PC-9 (cell line): ENCODE measurements at regions not wholly inside any gene's neighbourhood (a gene's known extent, or its start where the extent isn't known, plus 50 kb on each side); places are given as distances from the start of the nearest gene placed in this dataset.
A peak's percentile ranks its signal among the peaks of the same experiment; 100 is the strongest.

Source experiments
- BruUV-seq: library from RNA; stranded (reverse); fragments of 400-500 nt; replicated peaks from 2 replicates; lab custom pipeline; 2021; lab: Mats Ljungman, UMichigan
- CTCF ChIA-PET: fragments of 300-600 bp; sonication (Branson Sonifier 250); formaldehyde crosslinking; loops from one replicate; lab custom pipeline; 2022; ENCODE audit warnings: antibody characterized with exemption; lab: Charles Lee
- POLR2A ChIA-PET: fragments of 300-600 bp; sonication (Branson Sonifier 250); formaldehyde crosslinking; loops from one replicate; lab custom pipeline; 2022; ENCODE audit warnings: antibody characterized with exemption; ENCODE audit not compliant: unreplicated experiment; lab: Charles Lee
- DNase-seq, 2 experiments: peaks; one replicate each; pipeline versions ENCODE4 v3.0.0 to v3.0.0-alpha.2; 2015 to 2022; ENCODE audit warnings: mixed read lengths in 1 of 2
- H2AFZ ChIP-seq: fragments of 200-600 bp; sonication (generic); 2 replicates; pipeline ENCODE4 v1.8.1; 2017; ENCODE audit warnings: antibody characterized with exemption
- H3F3A ChIP-seq: fragments of 200-600 bp; sonication (generic); 2 replicates; pipeline ENCODE4 v1.8.1; 2017; ENCODE audit warnings: antibody characterized with exemption, mild to moderate bottlenecking, low read depth; ENCODE audit not compliant: insufficient read depth
- H3K27ac ChIP-seq: fragments of 200-600 bp; sonication (generic); 2 replicates; pipeline ENCODE4 v1.6.1; 2016; ENCODE audit warnings: mixed run types
- H3K27me3 ChIP-seq: fragments of 200-600 bp; sonication (generic); 2 replicates; pipeline ENCODE4 v1.6.1; 2016; ENCODE audit warnings: low read depth, mixed run types; ENCODE audit not compliant: insufficient read depth
- H3K36me3 ChIP-seq: fragments of 200-600 bp; sonication (generic); 2 replicates; pipeline ENCODE4 v1.6.1; 2016; ENCODE audit warnings: low read depth, mixed run types
- H3K4me1 ChIP-seq: fragments of 200-600 bp; sonication (generic); replicated peaks from 2 replicates; pipeline ENCODE4 v1.6.1; 2016; ENCODE audit warnings: mixed run types; ENCODE audit not compliant: insufficient read depth
- H3K4me2 ChIP-seq: fragments of 200-600 bp; sonication (generic); 2 replicates; pipeline ENCODE4 v1.6.1; 2017; ENCODE audit warnings: mixed run types
- H3K4me3 ChIP-seq: fragments of 200-600 bp; sonication (generic); 2 replicates; pipeline ENCODE4 v1.6.1; 2016; ENCODE audit warnings: mixed run types
- H3K79me2 ChIP-seq: fragments of 200-600 bp; sonication (generic); 2 replicates; pipeline ENCODE4 v1.6.1; 2017; ENCODE audit warnings: low read depth, mixed run types
- H3K9me2 ChIP-seq: fragments of 200-600 bp; sonication (generic); 2 replicates; pipeline ENCODE4 v1.8.1; 2017; ENCODE audit warnings: mild to moderate bottlenecking; ENCODE audit not compliant: insufficient read depth
- H3K9me3 ChIP-seq: fragments of 200-600 bp; sonication (generic); 2 replicates; pipeline ENCODE4 v1.8.1; 2016; ENCODE audit warnings: low read depth; ENCODE audit not compliant: insufficient read depth
- H4K20me1 ChIP-seq: fragments of 200-600 bp; sonication (generic); 2 replicates; pipeline ENCODE4 v1.8.1; 2017; ENCODE audit not compliant: insufficient read depth
- EZH2 ChIP-seq: fragments of 200-600 bp; sonication (generic); IDR thresholded peaks from 2 replicates; pipeline ENCODE4 v1.8.0; 2017; ENCODE audit warnings: antibody characterized with exemption, low read depth
- intact Hi-C: fragments of 100-400 bp; cut with micrococcal nuclease; formaldehyde crosslinking; loops from one replicate; pipeline ENCODE4 v1.10.0; 2022; ENCODE audit not compliant: unreplicated experiment
- TF ChIP-seq, protein P1 (sequence below): fragments of 200-600 bp; sonication (generic); conservative IDR thresholded peaks from 2 replicates; pipeline ENCODE4 v1.6.1; 2017; ENCODE audit warnings: mixed run types, antibody characterized with exemption, mild to moderate bottlenecking, moderate library complexity

GRCh38 chr22:26753125-26753862 is 95.9 kb downstream of the MIAT start:
- Histone ChIP-seq H3K27me3 (no peaks in the 10 kb centered on the region), H3K4me2 (no peak overlapping the region), H3K9me2 (no peaks in the 10 kb centered on the region), H3K27ac (no peak overlapping the region), H2AFZ (no peak overlapping the region), H3K4me3 (no peak overlapping the region), H4K20me1 (no peaks in the 10 kb centered on the region), H3K9me3 (no peaks in the 10 kb centered on the region), H3F3A (no peaks in the 10 kb centered on the region), H3K79me2 (no peaks in the 10 kb centered on the region), H3K4me1 (no peaks in the 10 kb centered on the region), H3K36me3 (no peaks in the 10 kb centered on the region)
- TF ChIP-seq, protein P1, sequence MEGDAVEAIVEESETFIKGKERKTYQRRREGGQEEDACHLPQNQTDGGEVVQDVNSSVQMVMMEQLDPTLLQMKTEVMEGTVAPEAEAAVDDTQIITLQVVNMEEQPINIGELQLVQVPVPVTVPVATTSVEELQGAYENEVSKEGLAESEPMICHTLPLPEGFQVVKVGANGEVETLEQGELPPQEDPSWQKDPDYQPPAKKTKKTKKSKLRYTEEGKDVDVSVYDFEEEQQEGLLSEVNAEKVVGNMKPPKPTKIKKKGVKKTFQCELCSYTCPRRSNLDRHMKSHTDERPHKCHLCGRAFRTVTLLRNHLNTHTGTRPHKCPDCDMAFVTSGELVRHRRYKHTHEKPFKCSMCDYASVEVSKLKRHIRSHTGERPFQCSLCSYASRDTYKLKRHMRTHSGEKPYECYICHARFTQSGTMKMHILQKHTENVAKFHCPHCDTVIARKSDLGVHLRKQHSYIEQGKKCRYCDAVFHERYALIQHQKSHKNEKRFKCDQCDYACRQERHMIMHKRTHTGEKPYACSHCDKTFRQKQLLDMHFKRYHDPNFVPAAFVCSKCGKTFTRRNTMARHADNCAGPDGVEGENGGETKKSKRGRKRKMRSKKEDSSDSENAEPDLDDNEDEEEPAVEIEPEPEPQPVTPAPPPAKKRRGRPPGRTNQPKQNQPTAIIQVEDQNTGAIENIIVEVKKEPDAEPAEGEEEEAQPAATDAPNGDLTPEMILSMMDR, result no peak
- TF ChIP-seq EZH2, result no peak
- intact Hi-C loops, result no loop called here
- CTCF ChIA-PET, result no interaction called here
- BruUV-seq, result no TSS peak
- no peak for DNase-seq
- POLR2A ChIA-PET, result no interaction called here

- intact Hi-C loops, result loop anchor here (2.0 to 5.0 kb wide), 3 partner anchors 572 to 1252 kb away; partner anchors contain the start of gene MN1
- no peaks in the 10 kb centered on the region for H4K20me1 ChIP-seq
- peak in 1 of 2 experiments; percentile 13 for DNase-seq
- no peaks in the 10 kb centered on the region for H3K27me3 ChIP-seq
- no peaks in the 10 kb centered on the region for H3K4me1 ChIP-seq
- no peak overlapping the region for H3K27ac ChIP-seq
- H3K79me2 ChIP-seq, result no peaks in the 10 kb centered on the region
- no peak overlapping the region for H3K4me3 ChIP-seq
- no peaks in the 10 kb centered on the region for H3F3A ChIP-seq
- BruUV-seq, result no TSS peak
- ChIA-PET CTCF (interaction anchor here (0.7 kb wide), 1 partner anchor 973 kb away, joined by 5 read pairs; no protein-coding TSS in a partner anchor), POLR2A (no interaction called here)
- H3K9me3 ChIP-seq, result no peaks in the 10 kb centered on the region
- TF ChIP-seq EZH2, result no peak
- TF ChIP-seq, protein P1, result peak; percentile 91
- H3K9me2 ChIP-seq, result no peaks in the 10 kb centered on the region
- H3K4me2 ChIP-seq, result peak overlapping the region; percentile 57; the same call in 1 of the 2 replicates
- no peaks in the 10 kb centered on the region for H3K36me3 ChIP-seq
- no peak overlapping the region for H2AFZ ChIP-seq
Observed at GRCh38 chr22:26756675-26757293, 99.4 kb downstream of the MIAT start.

DNA sequence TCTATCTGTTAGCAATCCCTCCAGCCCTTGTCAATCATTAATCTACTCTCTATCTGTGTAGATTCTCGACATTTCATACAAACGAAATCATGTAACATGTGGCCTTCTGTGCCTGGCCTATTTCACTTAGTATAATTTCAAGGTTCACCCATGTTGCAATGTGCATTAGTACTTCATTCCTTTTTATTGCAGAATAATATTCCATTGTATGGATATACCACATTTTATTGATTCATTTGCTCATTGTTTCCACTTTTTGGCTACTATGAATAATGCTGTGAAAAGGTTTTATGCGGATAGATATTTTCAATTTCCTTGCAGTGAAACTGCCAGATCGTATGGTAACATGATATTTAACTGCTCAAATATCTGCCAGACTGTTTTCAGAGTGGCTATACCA is 100.1 kb downstream of the MIAT start:
- H3K9me3 ChIP-seq, result no peaks in the 10 kb centered on the region
- no TSS peak for BruUV-seq
- no peak overlapping the region for H3K27ac ChIP-seq
- H3K4me3 ChIP-seq, result no peak overlapping the region
- POLR2A ChIA-PET, result no interaction called here
- no peaks in the 10 kb centered on the region for H3F3A ChIP-seq
- H4K20me1 ChIP-seq, result no peaks in the 10 kb centered on the region
- H2AFZ ChIP-seq, result no peak overlapping the region
- intact Hi-C loops, result loop anchor here (2.0 to 5.0 kb wide), 3 partner anchors 571 to 1251 kb away; partner anchors contain the start of gene MN1
- CTCF ChIA-PET, result no interaction called here
- H3K9me2 ChIP-seq, result no peaks in the 10 kb centered on the region
- TF ChIP-seq, protein P1, result no peak
- TF ChIP-seq EZH2, result no peak
- no peaks in the 10 kb centered on the region for H3K79me2 ChIP-seq
- no peaks in the 10 kb centered on the region for H3K4me1 ChIP-seq
- no peak for DNase-seq
- H3K36me3 ChIP-seq, result no peaks in the 10 kb centered on the region
- H3K27me3 ChIP-seq, result no peaks in the 10 kb centered on the region
- H3K4me2 ChIP-seq, result no peak overlapping the region
